Epithelial cell of esophagus (primary cell): ENCODE measurements at regions not wholly inside any gene's neighbourhood (a gene's known extent, or its start where the extent isn't known, plus 50 kb on each side); places are given as distances from the start of the nearest gene placed in this dataset.

Experiments used
- DNase-seq: peaks from one replicate; pipeline ENCODE4 v3.0.0; 2010; ENCODE audit warnings: low read depth
- H3K4me3 ChIP-seq: 2 replicates; pipeline ENCODE4 v1.5.1; 2011; ENCODE audit warnings: mild to moderate bottlenecking, low read length, control low read depth
- CTCF ChIP-seq: IDR thresholded peaks from 2 replicates; pipeline ENCODE4 v1.5.1; 2011; ENCODE audit warnings: low read depth, mild to moderate bottlenecking, low read length, control low read depth, inconsistent platforms; ENCODE audit not compliant: insufficient read depth; ENCODE audit errors: missing control alignments

GRCh38 chr14:58833634-58834378, 196.0 kb downstream of the DACT1 start:
- no peak for DNase-seq
- no peak for TF ChIP-seq CTCF
- H3K4me3 ChIP-seq, result no peak overlapping the region

- DNase-seq, result no peak
- TF ChIP-seq CTCF, result no peak
- H3K4me3 ChIP-seq, result no peak overlapping the region
These were observed 198.7 kb downstream of the DACT1 start for GRCh38 chr14:58836303-58836974.

- no peak for TF ChIP-seq CTCF
- H3K4me3 ChIP-seq, result no peak overlapping the region
- no peak for DNase-seq
These were observed 201.5 kb downstream of the DACT1 start for GRCh38 chr14:58839233-58839632.

GRCh38 chr14:58844544-58844943, 206.8 kb downstream of the DACT1 start:
- no peak for TF ChIP-seq CTCF
- no peak for DNase-seq

GRCh38 chr14:58846682-58847465, 209.1 kb downstream of the DACT1 start:
- no peak overlapping the region for H3K4me3 ChIP-seq
- DNase-seq, result no peak
- no peak for TF ChIP-seq CTCF

More at GRCh38 chr14:58844544-58844943, 206.8 kb downstream of the DACT1 start:
- H3K4me3 ChIP-seq, result no peak overlapping the region

GRCh38 chr14:58848365-58848764, 210.6 kb downstream of the DACT1 start:
- H3K4me3 ChIP-seq, result no peak overlapping the region
- no peak for DNase-seq
- TF ChIP-seq CTCF, result no peak
